Activated CD4-positive, CD25-positive, alpha-beta regulatory T cell treated with anti-CD3 and anti-CD28 coated beads, Interleukin-2, amount 50 U/mL, for 24 hours (primary cell): ENCODE measurements at regions not wholly inside any gene's neighbourhood (a gene's known extent, or its start where the extent isn't known, plus 50 kb on each side); places are given as distances from the start of the nearest gene placed in this dataset.
A peak's percentile ranks its signal among the peaks of the same experiment; 100 is the strongest.

Source experiments
- ATAC-seq, 2 donors: fragments of 150-1000 bp; cut with Tn5 transposase; one replicate each; pipeline ENCODE4 v1.10.0; 2021; ENCODE audit warnings: mild to moderate bottlenecking in 1 of 2, moderate library complexity in 1 of 2

- no peak for ATAC-seq
Measured at GRCh38 chr14:96980835-96981234, 183.7 kb downstream of the VRK1 start.

GRCh38 chr14:96986256-96987085 lies 189.3 kb downstream of the VRK1 start:
- ATAC-seq = no peak

- ATAC-seq = peak in 1 of 2 donors; percentile 30
Measured at GRCh38 chr14:96987086-96987474, 189.9 kb downstream of the VRK1 start.

GRCh38 chr14:96987771-96988170 lies 190.6 kb downstream of the VRK1 start:
- ATAC-seq = no peak

DNA sequence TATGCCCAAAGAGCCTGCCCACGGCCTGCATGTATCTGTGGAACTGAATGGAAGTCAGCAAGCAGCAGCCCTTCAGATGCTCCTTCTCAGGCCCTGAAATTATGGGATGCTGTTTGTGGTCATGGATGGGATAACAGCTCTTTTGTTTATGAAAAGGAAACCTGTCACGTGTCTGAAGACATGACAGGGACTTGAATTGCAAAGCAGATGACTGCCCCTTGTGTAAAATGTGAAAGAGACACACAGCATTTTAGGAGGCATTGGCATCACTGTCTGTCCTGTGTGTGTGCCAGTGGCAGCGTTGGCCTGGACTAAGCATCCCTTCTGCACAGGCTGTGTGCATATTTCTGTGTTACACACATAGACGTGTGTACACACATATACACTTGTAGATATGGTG lies 192.1 kb downstream of the VRK1 start:
- no peak for ATAC-seq

GRCh38 chr14:96991226-96991625 lies 194.0 kb downstream of the VRK1 start:
- ATAC-seq = no peak

GRCh38 chr14:96994999-96995398 lies 197.8 kb downstream of the VRK1 start:
- no peak for ATAC-seq

GRCh38 chr14:96997269-96997668 lies 200.1 kb downstream of the VRK1 start:
- no peak for ATAC-seq

DNA sequence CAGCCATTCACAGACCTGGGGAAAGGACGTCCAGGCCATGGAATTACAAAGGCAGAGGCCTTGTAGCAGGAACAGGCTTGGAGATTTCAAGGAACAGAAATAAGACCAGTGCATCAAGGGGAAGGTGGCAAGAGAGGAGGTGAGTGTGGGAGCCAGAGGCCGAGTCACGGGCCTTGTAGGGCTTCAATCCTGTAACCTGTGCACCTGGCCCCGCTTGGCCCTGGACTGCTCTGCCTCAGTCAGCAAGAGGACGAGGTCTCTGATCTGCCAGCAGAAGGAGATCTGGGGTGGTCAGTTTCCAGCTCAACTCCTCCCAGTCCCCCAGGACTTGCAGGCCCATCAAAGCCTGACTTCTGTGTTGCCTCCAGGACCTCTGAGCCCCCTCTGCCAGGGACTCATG lies 200.8 kb downstream of the VRK1 start:
- ATAC-seq = no peak

DNA sequence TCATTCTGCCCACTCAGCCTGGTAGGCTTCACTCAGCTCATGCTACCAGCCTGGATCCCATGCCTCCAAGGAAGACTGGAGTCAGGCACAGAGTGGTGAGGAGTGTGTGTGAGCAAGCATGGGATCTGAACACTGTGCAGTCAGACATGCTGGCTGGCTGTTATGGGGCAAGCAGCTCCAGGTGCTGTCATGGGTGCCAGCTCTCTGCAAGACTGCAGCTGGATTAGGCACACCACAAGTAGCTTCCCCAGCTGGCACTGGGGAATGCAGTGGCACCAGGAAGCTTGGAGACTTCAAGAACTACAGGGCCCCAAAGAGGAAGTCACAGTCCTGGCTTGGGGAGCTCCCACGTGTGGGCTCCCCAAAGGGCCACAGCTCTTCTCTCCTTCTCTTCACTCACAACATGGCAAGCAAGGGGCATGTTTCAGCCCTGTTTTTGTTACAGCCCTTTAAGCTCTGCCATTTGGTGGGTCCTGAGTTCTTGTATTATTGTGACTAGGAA lies 202.5 kb downstream of the VRK1 start:
- ATAC-seq = no peak

- no peak for ATAC-seq
Measured at GRCh38 chr14:97002454-97002853, 205.3 kb downstream of the VRK1 start.

DNA sequence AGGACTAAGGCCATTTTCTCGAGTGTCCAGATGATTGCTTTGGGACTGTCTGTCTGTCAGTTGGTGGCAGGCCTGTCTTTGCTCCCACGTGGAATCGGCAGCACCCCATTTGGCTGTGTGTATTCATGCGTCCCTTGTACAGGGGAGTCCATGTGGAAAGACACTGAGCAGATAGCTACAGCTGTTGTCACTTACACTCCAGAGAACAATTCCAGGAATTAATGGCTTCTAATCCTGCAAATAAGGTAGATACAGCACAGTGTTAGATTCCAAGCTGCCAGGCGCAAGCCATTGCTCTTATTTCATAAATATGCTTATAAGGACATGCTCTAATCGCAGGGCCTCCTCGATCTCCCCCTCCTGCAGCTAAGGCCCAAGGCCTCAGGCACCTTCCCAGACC lies 208.8 kb downstream of the VRK1 start:
- ATAC-seq = no peak

DNA sequence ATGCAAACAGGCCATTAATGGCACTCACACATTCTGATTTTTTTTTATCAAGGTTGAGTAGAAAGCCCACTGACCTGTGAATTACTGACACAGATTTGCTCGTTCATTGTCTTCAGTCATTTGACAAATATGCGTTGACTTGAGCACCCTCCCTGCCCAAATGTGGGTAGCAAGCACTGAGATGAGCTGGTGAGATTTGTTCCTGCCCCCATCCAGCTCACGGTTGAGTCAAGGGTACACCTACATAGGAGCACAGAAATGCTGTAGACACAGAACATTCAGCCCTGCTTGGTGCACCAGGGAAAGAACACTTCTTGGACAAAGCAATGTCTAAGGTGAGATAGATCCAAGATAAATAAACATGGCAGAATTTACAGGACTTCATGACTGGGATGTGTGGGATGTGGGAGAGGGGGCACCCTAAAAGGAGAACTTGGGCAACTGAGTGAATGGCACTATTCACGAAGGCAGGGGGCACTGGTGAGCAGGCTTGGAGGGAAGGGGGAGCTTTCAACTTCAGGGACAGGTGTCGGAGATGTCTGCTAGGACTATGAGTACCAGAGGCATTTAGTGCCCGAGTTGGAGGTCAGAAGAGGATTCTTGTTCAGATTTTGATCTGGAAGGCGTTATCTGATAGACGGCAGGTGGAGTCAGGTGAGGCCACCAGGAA lies 213.4 kb downstream of the VRK1 start:
- ATAC-seq = no peak

- ATAC-seq = no peak
Measured at GRCh38 chr14:97013878-97014277, 216.7 kb downstream of the VRK1 start.

DNA sequence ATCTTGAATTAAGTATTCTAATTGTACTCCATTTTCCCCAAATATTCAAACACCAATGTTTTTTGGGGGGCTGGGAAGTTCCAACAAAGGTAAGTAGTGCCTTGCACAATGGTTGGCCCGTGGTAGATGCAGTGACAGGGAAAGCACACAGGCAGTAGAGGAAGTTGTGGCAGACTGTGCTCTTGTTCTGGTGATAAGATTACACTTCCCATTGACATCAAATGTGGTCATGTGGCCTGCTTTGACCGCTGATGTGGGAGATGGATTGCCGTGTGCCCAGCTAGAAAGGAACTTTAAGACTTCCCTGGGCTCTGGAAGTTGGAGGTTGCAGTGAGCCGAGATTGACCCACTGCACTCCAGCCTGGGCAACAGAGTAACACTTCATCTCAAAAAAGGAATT lies 223.8 kb downstream of the VRK1 start:
- ATAC-seq = no peak

GRCh38 chr14:97021571-97022168 lies 224.5 kb downstream of the VRK1 start:
- no peak for ATAC-seq

GRCh38 chr14:97022741-97023140 lies 225.6 kb downstream of the VRK1 start:
- no peak for ATAC-seq

DNA sequence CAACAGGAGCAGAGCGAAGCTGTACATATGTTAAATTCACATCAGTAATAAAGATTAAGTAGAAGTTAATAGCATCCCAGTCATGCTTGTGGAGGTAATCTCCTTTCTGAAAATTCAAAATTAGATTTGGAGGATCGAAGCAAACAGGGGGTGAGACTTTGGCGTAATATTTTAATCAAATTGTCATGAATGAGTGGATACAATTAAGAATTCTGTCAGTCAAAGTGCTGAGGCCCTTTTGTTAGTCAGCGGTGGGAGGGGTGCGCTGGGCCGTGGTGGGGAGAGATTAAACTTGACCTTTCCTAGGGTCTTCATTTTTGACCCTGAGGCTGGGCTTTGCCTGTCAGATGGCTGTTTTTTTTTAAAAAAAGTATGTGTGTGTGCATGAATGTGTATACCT lies 226.7 kb downstream of the VRK1 start:
- no peak for ATAC-seq

GRCh38 chr14:97024300-97024699 lies 227.1 kb downstream of the VRK1 start:
- ATAC-seq = no peak

- no peak for ATAC-seq
Measured at GRCh38 chr14:97025722-97026121, 228.5 kb downstream of the VRK1 start.

- ATAC-seq = no peak
Measured at GRCh38 chr14:97027256-97027999, 230.2 kb downstream of the VRK1 start.

GRCh38 chr14:97028382-97028781 lies 231.2 kb downstream of the VRK1 start:
- no peak for ATAC-seq

- ATAC-seq = no peak
Measured at GRCh38 chr14:97029800-97030199, 232.6 kb downstream of the VRK1 start.
